ENCODE measurements at regions not wholly inside any gene's neighbourhood (a gene's known extent, or its start where the extent isn't known, plus 50 kb on each side); places are given as distances from the start of the nearest gene placed in this dataset.

GRCh38 chr9:90090997-90091396, 486.2 kb downstream of the GADD45G start:
- 77 to 89% methylated on average over 4 of the region's 4 CpGs for WGBS, 2 donors
- no peak for TF ChIP-seq CTCF (IDR thresholded peaks at IDR 0.05; ENCODE audit: control extremely low read depth, extremely low read depth)
- H3K27me3 ChIP-seq (ENCODE audit: control insufficient read depth in 3 of 3, insufficient read depth in 3 of 3, low read length in 2 of 3): no peaks in the 10 kb centered on the region
- no peaks in the 10 kb centered on the region for H3K36me3 ChIP-seq (ENCODE audit: control insufficient read depth in 4 of 4, insufficient read depth in 4 of 4, low read length in 4 of 4)
- H3K27ac ChIP-seq (ENCODE audit: low read depth in 1 of 2, low read length in 1 of 2): no peak overlapping the region
- H3K9ac ChIP-seq (ENCODE audit: insufficient read depth in 1 of 2, low read length in 2 of 2): no peak overlapping the region
- DNase-seq: no peak
- H3K4me3 ChIP-seq: no peak overlapping the region
- H3K4me1 ChIP-seq (ENCODE audit: control insufficient read depth in 5 of 5, insufficient read depth in 5 of 5, low read length in 5 of 5): peaks cover 0 to 3% (median 1%) of the 10 kb centered on the region in 5 donors
- no peak for ATAC-seq (ENCODE audit: insufficient read depth, low FRiP score)
- H3K9me3 ChIP-seq (ENCODE audit: control insufficient read depth in 4 of 4, insufficient read depth in 3 of 4, low read length in 3 of 4): peaks cover 0 to 2% (median 0%) of the 10 kb centered on the region in 4 donors

- 56 to 75% methylated on average over 4 of the region's 4 CpGs for WGBS, 2 donors
- DNase-seq (no peak), ATAC-seq (ENCODE audit: insufficient read depth, low FRiP score) (no peak)
- Histone ChIP-seq H3K9ac (ENCODE audit: insufficient read depth in 1 of 2, low read length in 2 of 2) (no peak overlapping the region), H3K36me3 (ENCODE audit: control insufficient read depth in 4 of 4, insufficient read depth in 4 of 4, low read length in 4 of 4) (no peaks in the 10 kb centered on the region), H3K4me3 (no peak overlapping the region), H3K27ac (ENCODE audit: low read depth in 1 of 2, low read length in 1 of 2) (no peak overlapping the region), H3K27me3 (ENCODE audit: control insufficient read depth in 3 of 3, insufficient read depth in 3 of 3, low read length in 2 of 3) (no peaks in the 10 kb centered on the region), H3K9me3 (ENCODE audit: control insufficient read depth in 4 of 4, insufficient read depth in 3 of 4, low read length in 3 of 4) (no peaks in the 10 kb centered on the region), H3K4me1 (ENCODE audit: control insufficient read depth in 5 of 5, insufficient read depth in 5 of 5, low read length in 5 of 5) (no peaks in the 10 kb centered on the region)
- TF ChIP-seq CTCF (IDR thresholded peaks at IDR 0.05; ENCODE audit: control extremely low read depth, extremely low read depth): no peak
These were observed 487.7 kb downstream of the GADD45G start for GRCh38 chr9:90092508-90092907.

DNA sequence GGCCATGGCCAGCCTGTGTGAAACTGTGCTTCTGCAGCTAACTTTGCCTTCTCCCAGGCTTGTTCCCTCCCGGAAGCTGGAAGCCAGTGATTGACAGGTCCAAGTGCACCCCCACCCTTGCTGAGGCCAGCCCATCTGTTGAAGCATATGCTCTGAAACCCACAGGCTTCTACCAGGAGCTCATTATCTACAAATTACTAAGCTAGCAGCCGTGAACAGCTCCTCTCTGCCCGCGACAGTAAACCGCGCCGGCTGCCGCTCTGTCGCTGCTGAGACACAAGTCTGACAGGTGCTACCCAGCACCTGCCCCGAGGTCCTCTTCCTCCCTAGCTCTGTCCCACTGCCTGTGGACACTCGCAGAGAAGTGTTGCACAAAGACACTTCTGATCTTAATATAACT, 490.9 kb downstream of the GADD45G start:
- WGBS, 2 donors: 49 to 64% methylated on average over 11 of the region's 11 CpGs
- Histone ChIP-seq H3K4me3 (no peak overlapping the region), H3K4me1 (ENCODE audit: control insufficient read depth in 5 of 5, insufficient read depth in 5 of 5, low read length in 5 of 5) (peaks cover 0 to 7% (median 0%) of the 10 kb centered on the region in 5 donors), H3K36me3 (ENCODE audit: control insufficient read depth in 4 of 4, insufficient read depth in 4 of 4, low read length in 4 of 4) (no peaks in the 10 kb centered on the region), H3K27me3 (ENCODE audit: control insufficient read depth in 3 of 3, insufficient read depth in 3 of 3, low read length in 2 of 3) (no peaks in the 10 kb centered on the region), H3K27ac (ENCODE audit: low read depth in 1 of 2, low read length in 1 of 2) (no peak overlapping the region), H3K9ac (ENCODE audit: insufficient read depth in 1 of 2, low read length in 2 of 2) (no peak overlapping the region), H3K9me3 (ENCODE audit: control insufficient read depth in 4 of 4, insufficient read depth in 3 of 4, low read length in 3 of 4) (no peaks in the 10 kb centered on the region)
- no peak for TF ChIP-seq CTCF (IDR thresholded peaks at IDR 0.05; ENCODE audit: control extremely low read depth, extremely low read depth)
- ATAC-seq (ENCODE audit: insufficient read depth, low FRiP score) (no peak), DNase-seq (peak in 2 of 3 donors; percentile 34 to 39)

- Histone ChIP-seq H3K9me3 (ENCODE audit: control insufficient read depth in 4 of 4, insufficient read depth in 3 of 4, low read length in 3 of 4) (no peaks in the 10 kb centered on the region), H3K4me1 (ENCODE audit: control insufficient read depth in 5 of 5, insufficient read depth in 5 of 5, low read length in 5 of 5) (peaks cover 0 to 7% (median 0%) of the 10 kb centered on the region in 5 donors), H3K9ac (ENCODE audit: insufficient read depth in 1 of 2, low read length in 2 of 2) (no peak overlapping the region), H3K4me3 (no peak overlapping the region), H3K36me3 (ENCODE audit: control insufficient read depth in 4 of 4, insufficient read depth in 4 of 4, low read length in 4 of 4) (no peaks in the 10 kb centered on the region), H3K27ac (ENCODE audit: low read depth in 1 of 2, low read length in 1 of 2) (no peak overlapping the region), H3K27me3 (ENCODE audit: control insufficient read depth in 3 of 3, insufficient read depth in 3 of 3, low read length in 2 of 3) (no peaks in the 10 kb centered on the region)
- WGBS, 2 donors: 90 to 93% methylated on average over 7 of the region's 7 CpGs
- no peak for DNase-seq
- no peak for ATAC-seq (ENCODE audit: insufficient read depth, low FRiP score)
- no peak for TF ChIP-seq CTCF (IDR thresholded peaks at IDR 0.05; ENCODE audit: control extremely low read depth, extremely low read depth)
These were observed 492.4 kb downstream of the GADD45G start for GRCh38 chr9:90097237-90097636.
